ENCODE measurements at regions not wholly inside any gene's neighbourhood (a gene's known extent, or its start where the extent isn't known, plus 50 kb on each side); places are given as distances from the start of the nearest gene placed in this dataset.

- no CpG with 5 or more reads among the region's 6 CpGs for WGBS (ENCODE audit: insufficient coverage, insufficient read length)
- H3K27me3 ChIP-seq (ENCODE audit: control insufficient read depth, insufficient read depth, low read length): no peaks in the 10 kb centered on the region
- H3K4me3 ChIP-seq (ENCODE audit: low read length): no peak overlapping the region
- no peaks in the 10 kb centered on the region for H3K4me1 ChIP-seq (ENCODE audit: control insufficient read depth, insufficient read depth, low read length)
- H3K36me3 ChIP-seq (ENCODE audit: control insufficient read depth, insufficient read depth, low read length): no peaks in the 10 kb centered on the region
- no peak for DNase-seq (ENCODE audit: low read depth, low spot score)
- no peaks in the 10 kb centered on the region for H3K9me3 ChIP-seq (ENCODE audit: control insufficient read depth, insufficient read depth, low read length)
- no peak overlapping the region for H3K27ac ChIP-seq (ENCODE audit: low read length)
Measured at GRCh38 chr15:35139822-35140221, 54.7 kb upstream of the NANOGP8 start.

GRCh38 chr15:35137190-35137574 lies 52.1 kb upstream of the NANOGP8 start:
- Histone ChIP-seq H3K27me3 (ENCODE audit: control insufficient read depth, insufficient read depth, low read length) (no peaks in the 10 kb centered on the region), H3K4me3 (ENCODE audit: low read length) (no peak overlapping the region), H3K4me1 (ENCODE audit: control insufficient read depth, insufficient read depth, low read length) (no peaks in the 10 kb centered on the region)

GRCh38 chr15:35136321-35137189 lies 51.5 kb upstream of the NANOGP8 start:
- H3K9me3 ChIP-seq (ENCODE audit: control insufficient read depth, insufficient read depth, low read length): no peaks in the 10 kb centered on the region
- no peak overlapping the region for H3K4me3 ChIP-seq (ENCODE audit: low read length)
- DNase-seq (ENCODE audit: low read depth, low spot score): no peak
- H3K27me3 ChIP-seq (ENCODE audit: control insufficient read depth, insufficient read depth, low read length): no peaks in the 10 kb centered on the region
- H3K36me3 ChIP-seq (ENCODE audit: control insufficient read depth, insufficient read depth, low read length): no peaks in the 10 kb centered on the region
- H3K27ac ChIP-seq (ENCODE audit: low read length): no peak overlapping the region
- WGBS (ENCODE audit: insufficient coverage, insufficient read length): no CpG with 5 or more reads among the region's 6 CpGs
- no peaks in the 10 kb centered on the region for H3K4me1 ChIP-seq (ENCODE audit: control insufficient read depth, insufficient read depth, low read length)

More at GRCh38 chr15:35137190-35137574, 52.1 kb upstream of the NANOGP8 start:
- H3K36me3 ChIP-seq (ENCODE audit: control insufficient read depth, insufficient read depth, low read length): no peaks in the 10 kb centered on the region
- no peaks in the 10 kb centered on the region for H3K9me3 ChIP-seq (ENCODE audit: control insufficient read depth, insufficient read depth, low read length)
- H3K27ac ChIP-seq (ENCODE audit: low read length): no peak overlapping the region
- DNase-seq (ENCODE audit: low read depth, low spot score): no peak
